Activated CD8-positive, alpha-beta memory T cell treated with anti-CD3 and anti-CD28 coated beads, Interleukin-2, amount 50 U/mL, for 48 hours (primary cell): ENCODE measurements at regions not wholly inside any gene's neighbourhood (a gene's known extent, or its start where the extent isn't known, plus 50 kb on each side); places are given as distances from the start of the nearest gene placed in this dataset.

Experiments used
- DNase-seq: peaks from one replicate; pipeline ENCODE4 v3.0.0-alpha.2; 2020

DNA sequence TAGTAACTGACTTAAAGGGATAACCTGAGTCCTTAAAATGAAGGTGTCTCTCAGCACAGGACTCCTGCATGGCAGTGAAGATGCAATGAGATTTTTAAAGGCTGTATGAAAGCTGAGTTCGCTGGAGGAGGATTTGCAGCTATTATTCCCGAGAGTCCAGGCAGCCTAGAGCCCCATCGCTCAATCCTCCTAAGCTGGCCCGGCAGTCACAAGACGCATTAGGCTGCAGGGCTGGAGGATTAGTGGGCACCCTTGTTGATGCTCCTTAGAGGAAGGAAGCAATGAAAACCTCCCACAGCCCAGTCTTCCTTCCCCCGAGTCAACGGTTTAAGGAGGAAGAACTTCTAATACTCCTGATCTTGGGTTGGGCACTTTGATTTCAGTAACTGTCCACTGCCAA is 239.5 kb downstream of the EFNB2 start:
- DNase-seq, result no peak

DNA sequence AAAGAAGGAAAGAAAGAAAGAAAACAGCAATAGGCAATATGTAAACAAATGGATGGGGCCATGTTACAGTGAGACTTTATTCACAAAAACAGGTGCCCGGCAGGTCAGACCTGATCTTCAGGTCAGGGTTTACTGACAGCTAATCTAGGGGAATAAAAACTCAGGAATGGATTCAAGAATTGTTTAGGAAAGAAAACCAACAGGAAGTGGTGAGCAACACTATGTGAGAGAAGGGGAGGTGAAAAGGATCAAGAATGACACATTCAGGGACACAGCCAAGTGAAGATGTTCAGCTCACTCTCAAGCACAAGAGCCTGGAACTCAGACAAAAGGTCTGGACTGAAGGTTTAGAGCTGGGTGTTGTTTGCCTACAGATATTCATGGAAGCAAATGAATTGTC is 244.5 kb downstream of the EFNB2 start:
- no peak for DNase-seq

DNA sequence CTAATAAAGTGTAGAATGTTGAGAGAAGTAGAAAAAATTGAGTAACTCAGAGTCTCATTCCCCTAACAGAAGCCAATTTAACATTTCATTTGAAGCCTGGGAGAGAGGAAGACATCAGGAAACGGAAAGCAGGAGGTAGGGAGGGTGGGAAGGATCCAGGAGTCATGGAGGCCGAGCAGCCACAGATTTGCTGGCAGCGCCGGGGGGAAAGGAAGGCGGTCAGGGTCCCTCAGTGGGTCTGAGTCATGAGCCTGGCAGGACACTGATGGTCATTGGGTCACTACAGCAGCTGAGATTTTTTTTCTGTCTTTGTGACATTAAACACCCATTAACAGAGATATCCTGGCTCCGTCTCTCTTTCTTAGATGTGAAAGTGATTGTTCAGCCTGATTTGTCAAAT is 248.1 kb downstream of the EFNB2 start:
- no peak for DNase-seq

DNA sequence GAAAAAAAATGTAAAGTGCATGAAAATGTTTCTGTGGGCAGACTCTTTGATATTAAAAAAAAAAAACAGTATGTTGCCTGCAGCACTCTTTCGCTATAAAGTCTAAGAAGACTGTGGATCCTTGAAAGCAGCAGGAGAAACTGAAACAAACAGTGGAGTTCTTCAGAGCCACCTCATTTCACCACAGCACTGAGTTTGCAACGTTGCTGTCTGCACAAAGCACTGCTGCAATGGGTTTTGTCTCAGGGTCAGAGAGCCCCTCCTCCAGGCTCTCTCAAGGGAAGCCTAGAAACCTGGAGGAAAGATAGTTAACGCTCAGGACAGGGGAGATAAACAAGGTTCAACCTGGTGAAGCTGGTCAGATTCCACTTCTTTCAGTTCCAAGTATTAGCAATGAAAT is 248.7 kb downstream of the EFNB2 start:
- DNase-seq, result no peak

DNA sequence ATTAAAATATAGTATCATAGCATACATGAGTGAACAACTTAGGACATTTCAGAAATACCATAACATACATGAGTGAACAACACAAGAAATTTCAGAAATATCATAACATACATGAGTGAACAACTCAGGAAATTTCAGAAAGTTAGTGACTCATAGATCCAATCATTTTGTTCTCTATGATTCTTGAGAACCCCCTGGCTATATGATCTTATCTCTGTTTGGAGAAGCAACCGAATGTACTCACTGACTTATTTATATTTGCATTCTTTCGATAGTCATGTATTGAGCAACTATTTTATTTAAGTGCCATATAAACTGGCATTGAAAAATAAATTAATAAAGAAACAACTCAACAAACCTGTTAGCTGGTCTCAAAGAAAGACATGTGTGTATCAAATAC is 251.1 kb downstream of the EFNB2 start:
- no peak for DNase-seq

DNA sequence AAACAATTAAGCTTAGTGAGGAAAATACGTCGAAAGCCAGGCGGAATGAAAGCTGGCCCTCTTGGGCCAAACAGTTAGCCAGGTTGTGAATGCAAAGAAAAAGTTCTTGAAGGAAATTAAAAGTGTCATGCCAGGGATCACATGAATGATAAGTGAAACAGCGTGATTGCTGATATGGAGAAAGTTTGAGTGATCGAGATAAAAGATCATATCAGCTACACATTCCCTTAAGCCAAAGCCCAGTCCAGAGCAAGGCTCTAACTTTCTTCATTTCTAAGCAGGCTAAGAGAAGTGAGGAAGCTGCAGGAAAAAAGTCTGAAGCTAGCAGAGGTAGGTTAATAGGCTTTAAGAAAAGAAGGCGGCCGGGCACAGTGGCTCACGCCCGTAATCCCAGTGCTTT is 254.0 kb downstream of the EFNB2 start:
- no peak for DNase-seq

DNA sequence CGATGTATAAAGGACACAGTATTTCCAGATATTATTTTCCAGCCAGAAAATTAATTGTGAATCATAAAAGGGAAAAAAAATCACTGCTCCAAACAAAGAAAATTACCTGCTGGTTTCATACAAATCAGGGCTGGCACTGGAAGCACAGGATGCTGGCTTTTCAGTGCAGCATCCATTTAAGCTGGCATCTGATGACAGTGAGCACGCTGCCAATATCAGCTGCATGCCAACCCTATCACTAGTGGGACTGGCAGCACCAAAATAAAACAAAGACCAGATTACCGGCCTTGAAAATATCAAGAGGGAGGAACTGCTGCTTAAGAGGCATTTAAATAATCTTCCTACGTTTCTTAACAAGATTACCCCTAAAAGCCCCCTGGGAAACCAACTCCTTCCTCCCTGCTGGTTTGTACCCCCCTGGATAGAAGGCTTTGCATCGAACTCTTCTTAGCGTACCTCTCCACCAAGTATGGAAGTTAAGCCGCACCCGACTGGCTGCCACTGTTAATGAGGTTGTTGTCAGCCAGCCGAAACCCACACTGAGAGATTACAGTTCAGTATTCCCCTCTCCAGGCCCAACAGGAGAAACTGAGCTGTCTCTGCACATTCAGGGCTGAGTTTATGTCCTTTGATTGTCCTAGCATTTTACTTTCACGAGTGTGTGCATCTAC is 257.8 kb downstream of the EFNB2 start:
- no peak for DNase-seq

DNA sequence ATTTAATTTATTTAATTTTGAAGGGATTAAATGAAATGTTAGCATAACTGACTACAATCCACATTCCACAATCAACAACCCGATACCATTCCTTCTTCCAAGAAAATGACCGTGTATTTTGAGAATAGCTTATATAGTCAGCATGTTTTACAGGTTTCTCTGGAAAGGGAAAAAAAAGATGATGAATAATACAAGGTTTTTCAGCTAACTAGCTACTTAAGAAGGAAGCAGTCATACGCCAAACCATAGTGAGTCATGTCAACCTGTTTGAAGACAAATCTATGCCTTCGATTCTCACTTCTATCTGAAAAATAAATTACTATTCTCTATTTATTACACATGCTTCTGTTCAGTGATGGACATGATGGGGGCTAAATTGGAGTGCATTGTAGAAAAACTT is 258.6 kb downstream of the EFNB2 start:
- DNase-seq, result no peak

DNA sequence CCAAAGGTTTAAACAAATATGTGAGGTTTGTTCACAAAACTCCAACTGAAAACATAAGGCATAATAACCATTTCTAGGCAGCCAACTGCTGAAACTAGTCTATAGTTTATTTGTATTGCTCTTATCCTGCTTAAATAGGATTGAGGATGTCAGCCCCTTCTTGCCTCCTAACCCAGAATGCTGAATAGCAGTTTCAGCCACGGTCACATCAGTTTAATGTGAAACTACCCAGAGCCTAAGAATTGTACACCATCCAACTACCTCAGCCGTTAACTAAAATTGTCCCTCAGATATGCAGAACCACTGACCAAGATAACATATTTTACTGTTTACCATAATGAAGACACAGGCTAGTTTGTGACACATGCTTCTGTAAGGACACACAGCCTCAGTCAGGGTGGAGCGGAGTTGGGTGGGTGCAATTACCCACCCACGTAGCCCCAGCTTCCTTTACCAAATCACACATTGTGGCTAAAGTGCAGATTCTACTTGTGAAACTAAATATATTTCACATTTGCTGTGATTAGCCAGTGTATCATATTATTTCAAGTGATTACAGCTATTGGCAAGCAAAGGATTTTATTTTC is 259.9 kb downstream of the EFNB2 start:
- no peak for DNase-seq

DNA sequence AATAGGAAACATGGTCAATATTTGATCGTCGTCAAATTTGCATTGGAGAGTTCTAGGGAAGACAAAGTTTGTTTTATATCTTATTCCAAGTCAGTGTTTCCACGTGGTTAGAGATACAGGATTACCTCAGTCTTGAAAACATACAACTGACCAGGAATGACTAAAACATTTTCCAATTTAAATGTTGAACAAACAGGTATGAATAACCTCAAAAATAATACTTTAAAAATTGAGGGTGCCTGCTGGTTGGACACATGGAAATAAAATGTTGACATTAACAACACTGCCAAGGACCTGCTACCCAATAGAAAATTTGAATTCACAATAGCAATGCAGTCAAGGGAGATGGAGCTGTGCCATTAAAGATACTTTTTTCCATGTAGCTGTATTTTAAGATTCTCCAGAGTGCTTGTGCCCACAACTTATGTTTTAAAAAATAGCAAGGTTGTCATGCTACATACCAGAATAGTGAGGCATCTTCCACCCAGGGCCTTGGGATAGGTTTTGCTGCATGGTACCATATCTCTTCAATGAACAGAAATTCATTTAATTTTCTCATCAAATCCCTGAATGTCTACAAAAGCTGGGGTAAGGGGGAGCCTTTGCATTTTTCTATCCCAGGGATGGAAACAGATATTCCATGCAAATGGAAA is 260.8 kb downstream of the EFNB2 start:
- DNase-seq, result no peak

DNA sequence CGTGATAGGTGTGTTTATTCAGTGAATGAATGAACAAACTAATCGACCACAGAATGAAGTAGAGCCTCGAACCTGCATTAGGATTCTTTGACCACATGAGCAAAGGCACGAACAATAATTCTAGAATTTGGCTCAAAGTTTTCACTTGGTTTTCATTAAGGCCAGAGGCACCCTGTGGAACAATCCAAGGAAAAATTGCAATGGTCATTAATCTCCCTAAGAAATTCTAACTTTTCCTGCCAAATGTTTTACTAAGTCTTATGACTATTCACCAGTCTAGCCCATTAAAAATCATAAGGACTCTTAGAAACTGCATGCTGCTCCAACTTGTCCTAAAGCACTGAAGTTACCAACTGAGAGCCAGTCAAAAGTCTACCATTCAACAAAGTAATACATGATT is 271.7 kb downstream of the EFNB2 start:
- no peak for DNase-seq

DNA sequence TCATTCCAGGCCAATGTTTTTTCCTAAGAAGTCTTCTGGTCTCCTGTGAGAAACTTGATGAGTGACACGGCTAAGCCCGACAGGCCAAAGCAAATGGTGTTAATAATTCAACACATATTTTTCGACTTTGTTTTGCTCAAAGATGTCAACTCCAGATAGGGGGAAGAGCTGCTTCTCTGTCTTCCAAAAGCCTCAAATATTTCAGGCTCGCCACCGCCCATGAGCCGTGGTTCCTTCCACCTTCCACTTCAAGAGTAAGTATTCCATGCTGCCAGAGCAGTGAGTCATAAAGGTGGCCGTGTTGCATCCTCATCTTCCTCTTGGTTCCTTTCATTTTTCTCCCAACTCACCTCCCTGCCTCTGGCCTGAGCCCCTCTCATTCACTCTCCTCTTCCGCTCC is 272.6 kb downstream of the EFNB2 start:
- no peak for DNase-seq

DNA sequence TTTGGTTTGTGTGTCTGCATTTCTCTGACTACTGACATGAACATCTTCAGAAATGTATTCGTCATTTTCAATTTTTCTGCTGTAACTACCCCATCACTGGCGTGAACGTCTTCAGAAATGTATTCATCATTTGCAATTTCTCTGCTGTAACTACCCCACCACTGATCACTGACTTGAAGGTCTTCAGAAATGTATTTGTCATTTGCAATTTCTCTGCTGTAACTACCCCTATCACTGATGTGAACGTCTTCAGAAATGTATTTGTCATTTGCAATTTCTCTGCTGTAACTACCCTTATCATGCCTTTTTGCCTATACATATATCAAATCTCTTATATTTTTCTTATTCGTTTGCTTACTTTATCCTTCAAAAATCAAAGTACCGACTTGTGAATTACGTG is 274.0 kb downstream of the EFNB2 start:
- DNase-seq, result no peak

DNA sequence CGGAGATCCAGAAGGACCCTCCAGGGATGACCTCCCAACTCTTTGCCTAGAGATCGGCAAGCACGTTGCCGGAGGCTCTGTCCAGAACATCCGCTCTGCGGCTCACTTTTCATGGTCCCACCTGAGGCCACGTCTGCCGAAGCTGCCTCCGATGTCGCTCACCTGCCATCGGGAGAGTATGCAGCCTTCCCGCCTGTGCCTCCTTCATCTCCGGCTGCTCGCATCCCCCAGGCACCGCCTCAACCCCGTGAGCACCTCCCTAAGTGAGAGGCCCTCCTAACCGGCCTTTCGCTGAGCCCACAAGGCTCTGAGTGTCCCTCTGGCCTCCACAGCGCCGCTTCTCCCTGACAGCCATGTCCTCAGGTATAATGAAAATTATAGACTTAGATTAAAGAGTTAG is 275.1 kb downstream of the EFNB2 start:
- DNase-seq, result no peak

DNA sequence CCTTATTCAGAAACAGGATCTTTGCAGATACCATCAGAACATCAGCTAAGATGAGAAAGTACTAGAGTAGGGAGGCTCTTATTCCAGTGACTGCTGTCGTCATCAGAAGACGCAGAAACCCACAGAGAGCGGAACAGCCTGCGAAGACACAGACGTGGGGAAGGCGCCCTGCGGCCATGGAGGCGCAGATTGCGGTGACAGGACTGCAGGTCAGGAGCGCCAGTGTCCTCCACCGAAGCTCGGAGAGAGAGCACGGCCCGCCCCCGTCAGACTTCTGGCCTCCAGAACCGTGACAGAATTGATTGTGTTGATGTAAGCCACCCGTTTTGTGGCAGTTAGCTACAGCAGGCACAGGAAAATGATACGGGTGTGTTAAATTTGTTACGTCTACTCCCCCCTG is 275.5 kb downstream of the EFNB2 start:
- DNase-seq, result no peak

DNA sequence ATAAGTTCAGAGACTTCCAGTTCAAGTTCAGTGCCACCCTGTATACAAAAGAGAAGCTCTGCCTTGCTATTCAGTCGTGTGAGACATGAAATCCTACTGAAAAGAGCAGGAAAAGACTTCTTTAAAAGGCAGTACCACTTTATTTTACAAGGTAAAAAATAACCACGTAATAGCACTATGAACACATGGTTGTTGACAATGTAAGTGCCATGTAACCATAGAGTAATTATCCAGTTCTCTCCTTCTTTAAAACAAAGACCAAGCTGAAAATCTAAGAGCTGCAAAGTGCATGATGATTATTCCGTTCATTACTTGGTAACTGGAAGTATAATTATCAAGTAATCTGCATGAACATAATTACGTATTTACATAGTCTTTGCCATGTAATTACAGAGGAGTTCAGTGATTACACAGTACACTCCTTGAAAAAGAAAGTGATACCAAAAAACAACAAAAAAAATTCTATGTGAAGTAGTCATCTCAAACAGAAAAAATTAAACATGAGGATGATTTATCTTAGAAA is 288.7 kb downstream of the EFNB2 start:
- no peak for DNase-seq

DNA sequence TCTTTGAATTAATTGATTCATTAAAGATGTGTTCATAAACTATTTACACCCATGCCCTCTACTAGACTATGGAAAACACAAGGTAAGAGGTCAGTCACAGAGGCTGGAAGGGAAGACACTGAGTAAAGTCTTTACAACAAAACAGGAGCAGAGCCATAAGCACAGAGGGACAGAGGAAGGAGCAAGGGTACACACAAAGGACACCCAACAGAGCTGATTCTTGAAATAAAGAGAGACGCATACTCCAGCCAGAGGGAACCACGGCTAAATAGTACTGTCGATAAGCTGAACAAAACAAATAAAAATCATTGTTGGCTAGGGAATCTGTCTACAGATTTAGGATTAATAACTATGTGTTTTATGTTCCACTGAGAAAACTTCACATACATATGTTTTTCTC is 289.2 kb downstream of the EFNB2 start:
- DNase-seq, result no peak

DNA sequence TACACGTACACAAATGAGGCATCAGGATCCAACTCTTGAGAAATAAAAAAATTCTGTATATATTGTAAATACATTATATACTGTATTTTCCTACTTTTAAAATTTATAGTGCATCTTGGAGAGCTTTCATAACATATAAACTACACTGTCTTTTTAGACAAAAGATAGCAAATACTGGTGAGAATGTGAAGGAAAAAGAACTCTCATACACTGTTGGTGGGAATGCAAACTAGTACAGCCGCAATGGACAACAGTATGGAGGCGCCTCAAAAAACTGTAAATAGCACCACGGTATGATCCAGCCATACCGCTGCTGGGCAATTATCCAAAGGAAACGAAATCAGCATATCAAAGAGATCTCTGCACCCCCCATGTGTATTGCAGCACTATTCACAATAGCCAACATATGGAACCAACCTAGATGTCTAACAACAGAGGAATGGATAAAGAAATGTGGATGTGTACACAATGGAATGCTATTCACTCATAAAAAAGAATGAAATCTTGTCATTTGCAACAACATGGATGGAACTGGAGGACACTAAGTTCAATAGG is 292.4 kb downstream of the EFNB2 start:
- no peak for DNase-seq

DNA sequence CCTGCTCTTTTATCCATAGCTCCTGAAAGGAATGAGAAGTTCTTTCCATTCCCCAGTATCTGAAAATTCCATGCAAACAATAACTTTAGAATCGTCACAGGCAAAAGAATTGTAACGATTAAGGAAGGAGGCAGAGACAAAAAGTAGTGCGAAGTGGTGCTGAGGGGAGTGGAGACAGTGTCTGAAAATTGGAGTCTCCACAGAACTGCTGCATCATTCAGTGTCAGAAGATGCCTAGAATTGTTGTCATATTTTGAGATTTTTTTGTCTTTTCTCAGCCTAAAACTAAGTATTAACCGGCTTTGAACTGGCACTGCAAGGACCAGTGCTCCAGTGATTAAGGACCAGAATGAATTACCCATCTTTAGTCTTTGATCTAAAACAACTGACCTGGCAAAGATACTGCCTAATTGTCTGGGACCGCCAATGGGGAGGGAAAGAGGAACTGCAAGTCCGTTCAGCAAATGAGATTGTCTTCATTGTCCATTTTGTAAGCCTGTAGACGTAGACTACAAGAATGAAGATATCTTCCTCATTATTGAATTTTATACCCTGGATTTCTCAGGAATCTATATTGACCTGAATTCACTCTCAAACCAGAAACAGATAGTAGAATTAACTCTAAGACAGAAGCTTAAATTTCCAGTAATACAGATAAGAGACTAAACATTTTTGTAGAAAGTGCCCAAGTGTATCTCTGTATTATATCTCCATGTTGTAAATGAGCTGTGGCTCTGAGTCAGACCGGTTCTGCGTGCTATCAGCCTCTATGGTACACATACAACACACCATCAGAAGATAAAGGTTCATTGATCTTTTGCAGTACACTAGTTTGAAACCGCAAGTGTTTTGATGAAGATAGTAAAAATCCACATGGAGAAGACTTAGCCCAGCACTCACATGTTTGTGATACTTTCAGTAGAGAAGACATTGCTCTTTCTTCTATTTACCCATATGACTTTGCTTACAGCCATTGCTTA is 293.2 kb downstream of the EFNB2 start:
- no peak for DNase-seq

DNA sequence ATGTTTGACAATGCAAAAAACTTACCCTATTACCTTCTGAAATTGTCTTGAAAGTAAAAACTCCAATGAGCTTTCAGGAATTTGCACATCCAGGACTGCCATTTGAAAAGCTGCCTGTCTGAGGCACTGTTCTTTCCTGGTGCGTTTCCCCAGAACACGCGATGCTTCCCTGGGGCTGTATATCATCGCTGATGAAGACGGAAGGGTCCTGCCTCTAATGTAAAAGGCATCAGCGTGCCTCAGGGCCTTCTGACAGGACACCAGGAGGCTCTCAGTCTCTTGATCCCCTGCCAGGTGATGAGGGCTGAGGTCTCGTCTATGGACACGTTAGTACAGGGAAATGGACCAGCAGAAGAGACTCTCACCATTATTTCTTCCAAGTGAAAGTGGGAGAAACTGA is 296.8 kb downstream of the EFNB2 start:
- DNase-seq, result no peak

DNA sequence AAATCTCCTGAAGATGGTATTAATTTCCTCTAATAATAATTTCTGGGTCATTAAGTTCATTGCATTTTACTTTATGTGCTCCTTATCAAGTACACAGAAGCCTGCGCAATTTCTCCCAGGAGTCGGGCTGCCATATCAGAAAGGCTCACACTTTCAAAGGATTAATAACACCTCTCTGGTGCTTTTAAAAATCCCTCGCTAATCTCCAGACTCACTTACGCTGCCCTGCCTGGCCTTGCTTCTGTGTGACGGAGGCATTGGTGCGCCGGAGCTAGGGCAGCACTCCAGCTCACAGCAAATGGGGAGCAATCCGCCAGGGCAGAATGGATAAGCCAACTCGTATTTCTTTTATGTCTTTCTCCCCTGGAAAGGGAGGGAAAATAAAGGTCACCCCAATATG is 300.8 kb downstream of the EFNB2 start:
- no peak for DNase-seq

DNA sequence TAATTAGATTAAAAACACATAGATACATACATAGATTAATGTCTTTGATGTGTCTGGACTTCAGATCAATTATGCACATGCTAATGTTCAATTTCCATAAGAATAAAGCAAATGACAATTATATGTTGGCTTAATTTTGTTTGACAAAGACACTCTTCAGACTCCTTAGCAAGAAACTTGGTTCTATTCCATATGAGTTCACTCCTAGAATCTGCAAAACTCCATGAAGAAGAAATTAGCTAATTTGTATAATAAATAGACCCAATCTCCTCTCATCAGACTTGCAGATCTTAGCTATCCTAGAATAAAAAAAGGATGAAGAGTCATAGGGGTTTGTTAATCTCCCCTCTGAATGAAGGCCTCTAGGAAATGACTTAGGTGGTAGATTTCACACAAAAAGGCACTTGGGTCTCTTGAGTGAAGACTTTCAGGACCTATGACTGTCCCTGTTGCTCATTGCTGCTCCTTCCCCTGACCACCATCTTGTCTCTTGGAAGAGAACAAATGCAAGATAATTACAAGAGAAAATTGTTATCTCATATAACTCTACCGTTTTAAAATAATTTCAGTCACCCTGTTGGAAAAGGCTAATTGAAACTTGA is 302.2 kb downstream of the EFNB2 start:
- DNase-seq, result no peak

DNA sequence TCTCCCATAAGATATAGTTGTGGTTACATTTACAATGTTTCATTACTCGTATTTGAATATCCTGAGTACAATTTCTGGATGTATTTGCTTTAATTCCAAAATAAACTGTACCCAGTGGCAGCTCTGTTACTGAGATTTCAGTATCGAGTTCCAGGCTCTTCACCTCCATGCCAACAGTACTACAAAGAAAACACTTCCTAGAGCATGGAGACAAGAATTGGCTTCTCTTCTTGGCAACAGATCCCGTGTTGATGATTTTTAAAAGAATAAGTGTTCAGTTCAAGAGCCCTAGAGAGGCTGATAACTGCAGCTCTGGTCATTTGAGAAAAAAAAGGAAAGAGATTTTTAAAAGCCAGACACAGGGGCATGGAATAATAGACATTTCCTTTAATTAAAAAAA is 302.8 kb downstream of the EFNB2 start:
- DNase-seq, result no peak
